ENCODE measurements at regions not wholly inside any gene's neighbourhood (a gene's known extent, or its start where the extent isn't known, plus 50 kb on each side); places are given as distances from the start of the nearest gene placed in this dataset.

- TF ChIP-seq CTCF (IDR thresholded peaks at IDR 0.05), result no peak
- no peak for DNase-seq (ENCODE audit: low spot score)
- Histone ChIP-seq H3K4me1 (peaks cover 0 to 16% of the 10 kb centered on the region in 2 donors), H3K9me3 (no peaks in the 10 kb centered on the region), H3K27ac (peak overlapping the region in 1 of 2 donors; percentile 43), H3K4me3 (no peak overlapping the region), H3K27me3 (no peaks in the 10 kb centered on the region), H3K36me3 (no peaks in the 10 kb centered on the region)
Measured at GRCh38 chr13:73940098-73940497, 194.1 kb downstream of the KLF12 start.

GRCh38 chr13:73939603-73940002 lies 194.6 kb downstream of the KLF12 start:
- H3K4me1 ChIP-seq, result peaks cover 0 to 16% of the 10 kb centered on the region in 2 donors
- H3K27ac ChIP-seq, result peak overlapping the region in 1 of 2 donors; percentile 43
- H3K4me3 ChIP-seq, result no peak overlapping the region
- TF ChIP-seq CTCF (IDR thresholded peaks at IDR 0.05), result no peak
- no peak for DNase-seq (ENCODE audit: low spot score)
- H3K27me3 ChIP-seq, result no peaks in the 10 kb centered on the region
- no peaks in the 10 kb centered on the region for H3K36me3 ChIP-seq
- H3K9me3 ChIP-seq, result no peaks in the 10 kb centered on the region

GRCh38 chr13:73939071-73939380 lies 195.2 kb downstream of the KLF12 start:
- no peak for DNase-seq (ENCODE audit: low spot score)
- H3K4me1 ChIP-seq, result peaks cover 0 to 13% of the 10 kb centered on the region in 2 donors
- no peaks in the 10 kb centered on the region for H3K36me3 ChIP-seq
- no peaks in the 10 kb centered on the region for H3K9me3 ChIP-seq
- no peak overlapping the region for H3K4me3 ChIP-seq
- H3K27ac ChIP-seq, result no peak overlapping the region
- no peaks in the 10 kb centered on the region for H3K27me3 ChIP-seq
- TF ChIP-seq CTCF (IDR thresholded peaks at IDR 0.05), result no peak

- peaks cover 0 to 8% of the 10 kb centered on the region in 2 donors for H3K4me1 ChIP-seq
- no peak for TF ChIP-seq CTCF (IDR thresholded peaks at IDR 0.05)
Measured at GRCh38 chr13:73938372-73939070, 195.7 kb downstream of the KLF12 start.

GRCh38 chr13:73937441-73937840 lies 196.8 kb downstream of the KLF12 start:
- no peak for DNase-seq (ENCODE audit: low spot score)
- no peaks in the 10 kb centered on the region for H3K27me3 ChIP-seq
- H3K9me3 ChIP-seq, result no peaks in the 10 kb centered on the region
- no peak overlapping the region for H3K27ac ChIP-seq
- no peaks in the 10 kb centered on the region for H3K4me1 ChIP-seq
- H3K36me3 ChIP-seq, result no peaks in the 10 kb centered on the region
- H3K4me3 ChIP-seq, result no peak overlapping the region
- no peak for TF ChIP-seq CTCF (IDR thresholded peaks at IDR 0.05)

More at GRCh38 chr13:73938372-73939070, 195.7 kb downstream of the KLF12 start:
- no peak overlapping the region for H3K27ac ChIP-seq
- no peaks in the 10 kb centered on the region for H3K36me3 ChIP-seq
- no peaks in the 10 kb centered on the region for H3K27me3 ChIP-seq
- H3K4me3 ChIP-seq, result no peak overlapping the region
- H3K9me3 ChIP-seq, result no peaks in the 10 kb centered on the region
- no peak for DNase-seq (ENCODE audit: low spot score)

- Histone ChIP-seq H3K27me3 (no peaks in the 10 kb centered on the region), H3K4me3 (no peak overlapping the region), H3K36me3 (no peaks in the 10 kb centered on the region), H3K27ac (no peak overlapping the region), H3K4me1 (no peaks in the 10 kb centered on the region), H3K9me3 (no peaks in the 10 kb centered on the region)
- no peak for TF ChIP-seq CTCF (IDR thresholded peaks at IDR 0.05)
- no peak for DNase-seq (ENCODE audit: low spot score)
Measured at GRCh38 chr13:73935991-73936390, 198.2 kb downstream of the KLF12 start.

All from right atrium auricular region (tissue), 2 donors.